SK-N-MC (cell line): ENCODE measurements at regions not wholly inside any gene's neighbourhood (a gene's known extent, or its start where the extent isn't known, plus 50 kb on each side); places are given as distances from the start of the nearest gene placed in this dataset.

ENCODE experiments used
- EZH2 ChIP-seq: fragments of 200-600 bp; sonication (generic); IDR thresholded peaks from one replicate; pipeline ENCODE4 v1.6.1; 2017; ENCODE audit warnings: antibody characterized with exemption
- POLR2AphosphoS5 ChIP-seq: IDR thresholded peaks from 2 replicates; pipeline ENCODE4 v1.6.1; 2012; ENCODE audit warnings: mild to moderate bottlenecking, low read depth, low read length, borderline replicate concordance

GRCh38 chr10:36048780-36049179, 406.7 kb upstream of the FZD8 start:
- TF ChIP-seq POLR2AphosphoS5 (no peak), EZH2 (no peak)
